Naive thymus-derived CD8-positive, alpha-beta T cell (primary cell): ENCODE measurements at regions not wholly inside any gene's neighbourhood (a gene's known extent, or its start where the extent isn't known, plus 50 kb on each side); places are given as distances from the start of the nearest gene placed in this dataset.

Experiments used
- ATAC-seq, 2 donors: fragments of 150-1000 bp; cut with Tn5 transposase in 1 of 2; sonication (Bioruptor Pico), chemical (Tn5 transposase) in 1 of 2; 1 replicate in 1 of 2; 2 replicates in 1 of 2; pipeline ENCODE4 v1.10.0; 2021; ENCODE audit warnings: mild to moderate bottlenecking in 2 of 2, moderate library complexity in 2 of 2
- POLR2A ChIA-PET: fragments of 350-600 bp; sonication (Branson Sonifier 250); formaldehyde crosslinking; loops from one replicate; lab custom pipeline; 2021; ENCODE audit warnings: antibody characterized with exemption; lab: Charles Lee
- DNase-seq, 10 donors: peaks; one replicate each; pipeline versions ENCODE4 v3.0.0 to v3.0.0-alpha.2; 2020 to 2022
- H3K27ac Mint-ChIP-seq, 10 donors: one replicate each; pipeline ENCODE4 v1.8.0; 2020 to 2022; ENCODE audit warnings: mild to moderate bottlenecking in 10 of 10, mixed read lengths in 10 of 10, moderate library complexity in 4 of 10, inconsistent platforms in 1 of 10
- H3K27me3 Mint-ChIP-seq, 5 donors: one replicate each; pipeline ENCODE4 v1.8.0; 2021 to 2022; ENCODE audit warnings: mixed read lengths in 5 of 5
- H3K36me3 Mint-ChIP-seq, 3 donors: one replicate each; pipeline ENCODE4 v1.8.0; 2020 to 2022; ENCODE audit warnings: mixed read lengths in 3 of 3, mild to moderate bottlenecking in 2 of 3, inconsistent platforms in 1 of 3
- H3K4me1 Mint-ChIP-seq, 4 donors: one replicate each; pipeline ENCODE4 v1.8.0; 2021 to 2022; ENCODE audit warnings: mixed read lengths in 4 of 4
- H3K4me3 Mint-ChIP-seq, 10 donors: one replicate each; pipeline ENCODE4 v1.8.0; 2020 to 2022; ENCODE audit warnings: mild to moderate bottlenecking in 10 of 10, mixed read lengths in 10 of 10, moderate library complexity in 6 of 10, inconsistent platforms in 1 of 10
- H3K9me3 Mint-ChIP-seq, 9 donors: one replicate each; pipeline ENCODE4 v1.8.0; 2020 to 2022; ENCODE audit warnings: mixed read lengths in 9 of 9, mild to moderate bottlenecking in 3 of 9, inconsistent platforms in 1 of 9, moderate library complexity in 1 of 9

GRCh38 chr10:130368761-130369560 is 232.8 kb downstream of the GLRX3 start:
- H3K4me1 Mint-ChIP-seq, result no peaks in the 10 kb centered on the region
- ATAC-seq (no peak), DNase-seq (peak in 1 of 10 donors; percentile 3)
- H3K9me3 Mint-ChIP-seq, result peaks cover 0 to 5% (median 0%) of the 10 kb centered on the region in 9 donors
- H3K27ac Mint-ChIP-seq, result no peak overlapping the region
- peaks cover 0 to 27% (median 3%) of the 10 kb centered on the region in 5 donors for H3K27me3 Mint-ChIP-seq
- no peaks in the 10 kb centered on the region for H3K36me3 Mint-ChIP-seq
- POLR2A ChIA-PET, result no interaction called here
- H3K4me3 Mint-ChIP-seq, result no peak overlapping the region

GRCh38 chr10:130369645-130370381 is 233.6 kb downstream of the GLRX3 start:
- Mint-ChIP-seq H3K4me3 (no peak overlapping the region), H3K9me3 (peaks cover 0 to 5% (median 0%) of the 10 kb centered on the region in 9 donors), H3K27me3 (peaks cover 0 to 23% (median 3%) of the 10 kb centered on the region in 5 donors), H3K4me1 (no peaks in the 10 kb centered on the region), H3K27ac (no peak overlapping the region), H3K36me3 (no peaks in the 10 kb centered on the region)
- POLR2A ChIA-PET, result no interaction called here
- ATAC-seq (no peak), DNase-seq (no peak)

DNA sequence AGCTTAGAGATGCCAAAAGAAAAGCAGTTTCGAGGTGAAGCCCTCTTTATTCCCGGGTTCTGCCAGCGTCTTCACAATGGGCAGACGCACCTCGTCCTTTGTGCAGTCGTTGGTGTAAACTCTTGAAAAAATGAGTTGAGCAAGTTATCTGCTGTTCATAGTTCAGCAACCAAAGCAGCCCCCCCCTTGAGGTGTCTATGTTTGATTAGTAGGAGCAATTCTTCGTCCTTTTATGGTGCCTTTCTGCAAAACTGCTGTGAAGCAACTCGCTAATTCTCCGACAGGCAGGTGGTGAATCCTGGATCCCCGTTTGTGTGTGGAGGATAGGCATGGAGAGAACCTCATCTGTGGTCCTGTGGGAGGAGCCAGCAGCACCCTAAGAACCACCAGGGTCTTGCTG is 234.5 kb downstream of the GLRX3 start:
- Mint-ChIP-seq H3K9me3 (peaks cover 0 to 4% (median 0%) of the 10 kb centered on the region in 9 donors), H3K36me3 (no peaks in the 10 kb centered on the region), H3K27ac (no peak overlapping the region), H3K4me3 (no peak overlapping the region), H3K4me1 (no peaks in the 10 kb centered on the region), H3K27me3 (peaks cover 0 to 23% (median 2%) of the 10 kb centered on the region in 5 donors)
- DNase-seq, result no peak
- ATAC-seq, result no peak
- POLR2A ChIA-PET, result no interaction called here

DNA sequence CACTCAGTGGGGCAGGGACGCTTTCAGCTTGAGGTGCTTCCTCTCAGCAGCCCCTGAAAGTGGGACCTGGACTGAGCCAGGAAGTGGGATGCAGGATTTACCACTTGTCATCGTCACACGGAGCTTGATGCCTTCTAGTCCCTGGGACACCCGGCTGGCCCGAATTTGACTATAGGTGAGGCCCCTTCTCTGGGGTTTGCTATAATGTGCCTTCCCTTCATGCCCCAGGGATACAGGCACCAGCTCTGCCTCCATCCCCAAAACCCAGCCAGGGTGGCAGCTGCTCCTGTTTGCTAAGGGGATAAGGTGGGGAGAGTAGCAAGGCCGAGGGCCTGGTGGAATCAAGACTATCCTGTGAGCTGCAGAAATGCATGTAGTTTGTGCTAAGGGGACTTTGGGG is 235.0 kb downstream of the GLRX3 start:
- peaks cover 0 to 23% (median 4%) of the 10 kb centered on the region in 5 donors for H3K27me3 Mint-ChIP-seq
- H3K4me3 Mint-ChIP-seq, result no peak overlapping the region
- POLR2A ChIA-PET, result no interaction called here
- no peaks in the 10 kb centered on the region for H3K36me3 Mint-ChIP-seq
- no peak for ATAC-seq
- peaks cover 0 to 7% (median 0%) of the 10 kb centered on the region in 9 donors for H3K9me3 Mint-ChIP-seq
- DNase-seq, result no peak
- H3K27ac Mint-ChIP-seq, result no peak overlapping the region
- no peaks in the 10 kb centered on the region for H3K4me1 Mint-ChIP-seq

DNA sequence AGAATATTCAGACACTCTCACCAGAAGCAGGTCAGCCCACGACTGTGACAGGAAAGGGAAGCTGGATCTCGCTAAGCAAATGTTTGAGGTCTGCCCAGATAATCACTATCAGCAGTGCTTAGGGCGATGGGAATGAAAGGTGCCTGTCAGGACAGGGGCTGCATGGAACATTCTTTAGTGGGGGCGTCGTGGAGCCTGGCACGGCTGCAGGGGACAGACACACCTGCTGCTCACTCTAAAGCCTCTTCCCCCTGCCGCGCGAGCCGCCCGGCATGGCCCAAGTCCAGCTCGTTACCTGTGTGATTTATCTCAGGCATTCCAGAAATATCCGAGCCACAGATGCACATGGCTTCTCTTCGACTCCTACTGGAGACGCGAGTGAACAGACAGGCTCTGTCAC is 235.5 kb downstream of the GLRX3 start:
- peaks cover 0 to 8% (median 0%) of the 10 kb centered on the region in 9 donors for H3K9me3 Mint-ChIP-seq
- DNase-seq, result no peak
- no peak overlapping the region for H3K27ac Mint-ChIP-seq
- no peaks in the 10 kb centered on the region for H3K4me1 Mint-ChIP-seq
- ATAC-seq, result no peak
- POLR2A ChIA-PET, result no interaction called here
- no peak overlapping the region for H3K4me3 Mint-ChIP-seq
- H3K27me3 Mint-ChIP-seq, result peaks cover 0 to 23% (median 4%) of the 10 kb centered on the region in 5 donors
- no peaks in the 10 kb centered on the region for H3K36me3 Mint-ChIP-seq

- Mint-ChIP-seq H3K36me3 (no peaks in the 10 kb centered on the region), H3K27me3 (peaks cover 0 to 23% (median 4%) of the 10 kb centered on the region in 5 donors), H3K9me3 (peaks cover 0 to 8% (median 0%) of the 10 kb centered on the region in 9 donors), H3K4me1 (no peaks in the 10 kb centered on the region), H3K27ac (no peak overlapping the region), H3K4me3 (no peak overlapping the region)
- DNase-seq (no peak), ATAC-seq (no peak)
- POLR2A ChIA-PET, result no interaction called here
Measured at GRCh38 chr10:130372222-130372621, 236.0 kb downstream of the GLRX3 start.

GRCh38 chr10:130372866-130373265 is 236.7 kb downstream of the GLRX3 start:
- no peak overlapping the region for H3K4me3 Mint-ChIP-seq
- no peak for ATAC-seq
- no peak overlapping the region for H3K27ac Mint-ChIP-seq
- peaks cover 0 to 8% (median 0%) of the 10 kb centered on the region in 9 donors for H3K9me3 Mint-ChIP-seq
- no peaks in the 10 kb centered on the region for H3K4me1 Mint-ChIP-seq
- peaks cover 0 to 23% (median 4%) of the 10 kb centered on the region in 5 donors for H3K27me3 Mint-ChIP-seq
- POLR2A ChIA-PET, result no interaction called here
- H3K36me3 Mint-ChIP-seq, result no peaks in the 10 kb centered on the region
- no peak for DNase-seq

GRCh38 chr10:130377986-130378540 is 241.9 kb downstream of the GLRX3 start:
- Mint-ChIP-seq H3K4me3 (no peak overlapping the region), H3K36me3 (no peaks in the 10 kb centered on the region), H3K27ac (no peak overlapping the region), H3K9me3 (peaks cover 0 to 8% (median 0%) of the 10 kb centered on the region in 9 donors), H3K4me1 (no peaks in the 10 kb centered on the region), H3K27me3 (peaks cover 3 to 25% (median 5%) of the 10 kb centered on the region in 5 donors)
- POLR2A ChIA-PET, result no interaction called here
- ATAC-seq (no peak), DNase-seq (no peak)

DNA sequence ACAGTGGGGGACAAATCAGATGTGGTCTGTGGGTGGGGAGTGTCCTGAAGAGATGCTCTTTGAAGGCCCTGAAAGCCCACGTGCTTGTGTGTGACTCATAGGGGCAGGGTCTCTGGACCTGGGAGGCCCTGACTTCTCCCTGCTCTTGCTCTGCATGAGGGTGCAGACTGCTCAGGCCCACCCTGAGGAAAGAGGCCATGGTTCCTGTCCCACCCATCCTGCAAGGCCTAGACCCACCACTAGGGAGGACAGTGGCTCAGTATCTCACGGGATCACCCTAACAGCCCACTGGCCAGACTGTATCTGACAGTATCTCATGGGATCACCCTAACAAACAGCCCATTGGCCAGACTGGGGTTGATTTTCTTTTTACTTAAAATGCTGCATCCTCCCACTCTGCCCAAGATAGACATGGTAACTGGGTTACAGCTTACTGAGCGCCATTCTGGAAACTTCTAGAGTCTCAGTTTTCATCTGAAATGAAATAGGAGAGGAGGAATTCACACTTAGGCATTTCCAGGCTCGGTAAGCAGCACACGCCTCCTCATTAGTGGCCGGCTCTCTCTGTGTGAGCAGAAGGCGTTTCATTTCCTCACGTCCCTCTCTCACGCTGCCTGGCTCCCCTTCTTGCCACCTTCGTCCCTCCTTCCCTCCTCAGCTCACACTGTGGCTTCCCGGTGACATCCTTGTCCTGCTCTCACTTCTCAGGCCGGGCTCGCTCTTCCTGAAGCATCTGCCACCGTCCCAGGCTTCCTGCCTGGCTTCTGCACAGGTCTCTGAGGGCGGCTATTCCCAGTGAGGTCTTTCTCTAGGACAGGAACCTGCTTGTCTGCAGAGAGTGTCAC is 242.6 kb downstream of the GLRX3 start:
- peaks cover 3 to 22% (median 5%) of the 10 kb centered on the region in 5 donors for H3K27me3 Mint-ChIP-seq
- no peaks in the 10 kb centered on the region for H3K4me1 Mint-ChIP-seq
- POLR2A ChIA-PET, result no interaction called here
- DNase-seq (no peak), ATAC-seq (no peak)
- peak overlapping the region in 1 of 10 donors; percentile 38 for H3K4me3 Mint-ChIP-seq
- peak overlapping the region in 1 of 10 donors; percentile 4 for H3K27ac Mint-ChIP-seq
- H3K36me3 Mint-ChIP-seq, result peaks cover 0 to 2% (median 0%) of the 10 kb centered on the region in 3 donors
- peaks cover 0 to 13% (median 6%) of the 10 kb centered on the region in 9 donors for H3K9me3 Mint-ChIP-seq

- H3K4me1 Mint-ChIP-seq, result no peaks in the 10 kb centered on the region
- no peak overlapping the region for H3K4me3 Mint-ChIP-seq
- DNase-seq (no peak), ATAC-seq (no peak)
- H3K27ac Mint-ChIP-seq, result no peak overlapping the region
- peaks cover 1 to 15% (median 5%) of the 10 kb centered on the region in 5 donors for H3K27me3 Mint-ChIP-seq
- POLR2A ChIA-PET, result no interaction called here
- peaks cover 0 to 11% (median 0%) of the 10 kb centered on the region in 3 donors for H3K36me3 Mint-ChIP-seq
- H3K9me3 Mint-ChIP-seq, result peaks cover 0 to 21% (median 9%) of the 10 kb centered on the region in 9 donors
Measured at GRCh38 chr10:130380056-130380455, 243.9 kb downstream of the GLRX3 start.

DNA sequence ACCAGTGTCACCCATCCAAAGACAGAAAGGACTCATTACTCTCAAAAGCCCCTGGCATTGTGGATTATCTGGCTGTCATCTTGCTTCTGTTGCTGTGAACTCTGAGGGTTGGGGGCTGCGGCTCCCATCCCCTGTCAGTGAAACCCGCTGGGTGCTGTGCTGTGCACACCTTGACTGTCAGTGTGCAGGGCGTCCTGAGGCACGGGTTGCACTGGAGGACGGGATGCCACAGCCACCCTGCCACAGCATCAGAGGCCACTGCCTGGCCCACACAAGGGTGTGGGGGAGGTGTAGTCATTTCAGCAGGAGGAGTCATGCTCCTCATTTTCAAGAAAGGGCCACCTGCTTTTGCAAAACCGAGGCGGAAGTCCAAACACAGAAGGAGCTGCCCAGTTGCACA is 245.8 kb downstream of the GLRX3 start:
- Mint-ChIP-seq H3K4me3 (no peak overlapping the region), H3K36me3 (peaks cover 0 to 20% (median 0%) of the 10 kb centered on the region in 3 donors), H3K27ac (no peak overlapping the region), H3K9me3 (peaks cover 0 to 40% (median 19%) of the 10 kb centered on the region in 9 donors), H3K27me3 (peaks cover 1 to 15% (median 5%) of the 10 kb centered on the region in 5 donors), H3K4me1 (no peaks in the 10 kb centered on the region)
- POLR2A ChIA-PET, result no interaction called here
- DNase-seq (no peak), ATAC-seq (no peak)

GRCh38 chr10:130387936-130388580 is 251.9 kb downstream of the GLRX3 start:
- POLR2A ChIA-PET, result no interaction called here
- ATAC-seq, result no peak
- H3K27me3 Mint-ChIP-seq, result peaks cover 7 to 29% (median 18%) of the 10 kb centered on the region in 5 donors
- no peak overlapping the region for H3K4me3 Mint-ChIP-seq
- peaks cover 0 to 4% (median 0%) of the 10 kb centered on the region in 4 donors for H3K4me1 Mint-ChIP-seq
- H3K9me3 Mint-ChIP-seq, result peaks cover 3 to 47% (median 26%) of the 10 kb centered on the region in 9 donors
- DNase-seq, result no peak
- peaks cover 0 to 25% (median 0%) of the 10 kb centered on the region in 3 donors for H3K36me3 Mint-ChIP-seq
- H3K27ac Mint-ChIP-seq, result no peak overlapping the region
